Common myeloid progenitor, CD34-positive (primary cell): ENCODE measurements at regions not wholly inside any gene's neighbourhood (a gene's known extent, or its start where the extent isn't known, plus 50 kb on each side); places are given as distances from the start of the nearest gene placed in this dataset.

Experiments
- CTCF ChIA-PET: fragments of 350-600 bp; sonication (Branson Sonifier 250); formaldehyde crosslinking; loops from one replicate; lab custom pipeline; 2021; ENCODE audit warnings: antibody characterized with exemption; lab: Charles Lee
- POLR2A ChIA-PET: fragments of 350-600 bp; sonication (Branson Sonifier 250); formaldehyde crosslinking; loops from one replicate; lab custom pipeline; 2021; ENCODE audit warnings: antibody characterized with exemption; lab: Charles Lee
- DNase-seq, 3 donors: peaks; one replicate each; pipeline versions ENCODE4 v3.0.0 to v3.0.0-alpha.2; 2013
- H3K27ac ChIP-seq, 2 experiments: 1 replicate in 1 of 2; 2 replicates in 1 of 2; pipeline ENCODE4 v1.7.0; 2013; ENCODE audit warnings: inconsistent platforms in 2 of 2, low read length in 2 of 2, mild to moderate bottlenecking in 2 of 2, low read depth in 1 of 2, moderate library complexity in 1 of 2; ENCODE audit not compliant: severe bottlenecking in 2 of 2, insufficient read depth in 1 of 2, poor library complexity in 1 of 2
- H3K27me3 ChIP-seq, 5 experiments: replicated peaks in 2 of 5; 1 replicate in 3 of 5; 2 replicates in 2 of 5; pipeline versions ENCODE4 v1.6.1 to v1.7.0; 2013; ENCODE audit warnings: low read length in 4 of 5, mild to moderate bottlenecking in 2 of 5, moderate library complexity in 2 of 5, inconsistent platforms in 1 of 5; ENCODE audit not compliant: insufficient read depth in 5 of 5, control insufficient read depth in 4 of 5
- H3K36me3 ChIP-seq, 4 experiments: 1 replicate in 2 of 4; 2 replicates in 2 of 4; pipeline versions ENCODE4 v1.6.1 to v1.7.0; 2013; ENCODE audit warnings: low read length in 3 of 4, control low read depth in 1 of 4, mild to moderate bottlenecking in 1 of 4; ENCODE audit not compliant: control insufficient read depth in 4 of 4, insufficient read depth in 4 of 4
- H3K4me1 ChIP-seq, 4 experiments: 1 replicate in 3 of 4; 2 replicates in 1 of 4; pipeline versions ENCODE4 v1.6.1 to v1.7.1; 2013; ENCODE audit warnings: low read length in 3 of 4, mild to moderate bottlenecking in 3 of 4, control low read depth in 1 of 4, inconsistent platforms in 1 of 4, moderate library complexity in 1 of 4; ENCODE audit not compliant: control insufficient read depth in 4 of 4, insufficient read depth in 4 of 4; ENCODE audit errors: control extremely low read depth in 1 of 4
- H3K4me3 ChIP-seq, 7 experiments: 1 replicate in 4 of 7; 2 replicates in 3 of 7; pipeline versions ENCODE4 v1.5.1 to v1.7.0; 2013; ENCODE audit warnings: mild to moderate bottlenecking in 7 of 7, low read length in 6 of 7, moderate library complexity in 6 of 7, inconsistent platforms in 2 of 7, low read depth in 2 of 7, control low read depth in 1 of 7; ENCODE audit not compliant: insufficient read depth in 4 of 7, control insufficient read depth in 1 of 7; ENCODE audit errors: extremely low read depth in 1 of 7
- H3K9me3 ChIP-seq, 5 experiments: 1 replicate in 4 of 5; 2 replicates in 1 of 5; pipeline versions ENCODE4 v1.6.1 to v1.7.1; 2013; ENCODE audit warnings: low read length in 4 of 5, mild to moderate bottlenecking in 2 of 5, inconsistent platforms in 1 of 5, low read depth in 1 of 5, moderate library complexity in 1 of 5; ENCODE audit not compliant: control insufficient read depth in 4 of 5, insufficient read depth in 2 of 5; ENCODE audit errors: control extremely low read depth in 1 of 5
- WGBS: methylation state at CpG from one replicate; pipeline ENCODE4 v1.1.5; 2013; ENCODE audit not compliant: insufficient coverage; 5-methylcytosine and 5-hydroxymethylcytosine counted together

- CTCF ChIA-PET = no interaction called here
- Histone ChIP-seq H3K27me3 (peaks cover 0 to 11% (median 9%) of the 10 kb centered on the region in 5 experiments), H3K27ac (no peak overlapping the region), H3K9me3 (no peaks in the 10 kb centered on the region), H3K36me3 (no peaks in the 10 kb centered on the region), H3K4me1 (peaks cover 0 to 17% (median 11%) of the 10 kb centered on the region in 4 experiments), H3K4me3 (no peak overlapping the region)
- 100% methylated on average over 2 of the region's 4 CpGs for WGBS
- DNase-seq = no peak
- POLR2A ChIA-PET = no interaction called here
Measured at GRCh38 chr9:99366621-99367020, 144.5 kb downstream of the SEC61B start.

GRCh38 chr9:99368341-99369326 lies 146.6 kb downstream of the SEC61B start:
- peaks cover 0 to 17% (median 11%) of the 10 kb centered on the region in 4 experiments for H3K4me1 ChIP-seq
- ChIA-PET POLR2A (interaction anchor here (1.0 kb wide), 1 partner anchor 13 kb away, joined by 3 read pairs; no protein-coding TSS in a partner anchor), CTCF (no interaction called here)
- 9% methylated on average over 27 of the region's 31 CpGs for WGBS
- DNase-seq = peak; percentile 27 to 78 (median 66)
- peak overlapping the region; percentile 27 to 72 (median 50) for H3K4me3 ChIP-seq
- no peak overlapping the region for H3K27ac ChIP-seq
- no peaks in the 10 kb centered on the region for H3K9me3 ChIP-seq
- H3K27me3 ChIP-seq = peaks cover 0 to 8% (median 2%) of the 10 kb centered on the region in 5 experiments
- H3K36me3 ChIP-seq = no peaks in the 10 kb centered on the region

- H3K36me3 ChIP-seq = no peaks in the 10 kb centered on the region
- 96% methylated on average over 5 of the region's 9 CpGs for WGBS
- no peaks in the 10 kb centered on the region for H3K9me3 ChIP-seq
- POLR2A ChIA-PET = interaction anchor here (1.0 kb wide), 1 partner anchor 13 kb away, joined by 3 read pairs; no protein-coding TSS in a partner anchor
- peaks cover 0 to 17% (median 11%) of the 10 kb centered on the region in 4 experiments for H3K4me1 ChIP-seq
- DNase-seq = no peak
- H3K27ac ChIP-seq = no peak overlapping the region
- H3K4me3 ChIP-seq = no peak overlapping the region
- CTCF ChIA-PET = no interaction called here
- H3K27me3 ChIP-seq = peaks cover 0 to 8% (median 2%) of the 10 kb centered on the region in 5 experiments
Measured at GRCh38 chr9:99369327-99369722, 147.2 kb downstream of the SEC61B start.

GRCh38 chr9:99370376-99370775 lies 148.3 kb downstream of the SEC61B start:
- peaks cover 0 to 8% (median 2%) of the 10 kb centered on the region in 5 experiments for H3K27me3 ChIP-seq
- no peak for DNase-seq
- POLR2A ChIA-PET = no interaction called here
- no peak overlapping the region for H3K4me3 ChIP-seq
- no peaks in the 10 kb centered on the region for H3K36me3 ChIP-seq
- WGBS = 100% methylated on average over 2 of the region's 3 CpGs
- H3K9me3 ChIP-seq = no peaks in the 10 kb centered on the region
- CTCF ChIA-PET = no interaction called here
- peaks cover 0 to 17% (median 11%) of the 10 kb centered on the region in 4 experiments for H3K4me1 ChIP-seq
- no peak overlapping the region for H3K27ac ChIP-seq

- 100% methylated on average over 2 of the region's 2 CpGs for WGBS
Measured at GRCh38 chr9:99371376-99371775, 149.3 kb downstream of the SEC61B start.

GRCh38 chr9:99373912-99374311 lies 151.8 kb downstream of the SEC61B start:
- no peak for DNase-seq
- Histone ChIP-seq H3K9me3 (no peaks in the 10 kb centered on the region), H3K36me3 (no peaks in the 10 kb centered on the region), H3K4me1 (peaks cover 0 to under 1% (median under 1%) of the 10 kb centered on the region in 4 experiments), H3K27me3 (peaks cover 0 to 8% (median 0%) of the 10 kb centered on the region in 5 experiments), H3K27ac (no peak overlapping the region), H3K4me3 (no peak overlapping the region)
- 100% methylated on average over 5 of the region's 5 CpGs for WGBS
- ChIA-PET POLR2A (no interaction called here), CTCF (interaction anchor here (0.7 kb wide), 1 partner anchor 10 kb away, joined by 3 read pairs; no protein-coding TSS in a partner anchor)

More at GRCh38 chr9:99371376-99371775, 149.3 kb downstream of the SEC61B start:
- H3K36me3 ChIP-seq = no peaks in the 10 kb centered on the region
- DNase-seq = no peak
- POLR2A ChIA-PET = no interaction called here
- CTCF ChIA-PET = no interaction called here
- H3K9me3 ChIP-seq = no peaks in the 10 kb centered on the region
- no peak overlapping the region for H3K27ac ChIP-seq
- peaks cover 0 to 17% (median 11%) of the 10 kb centered on the region in 4 experiments for H3K4me1 ChIP-seq
- peaks cover 0 to 8% (median 2%) of the 10 kb centered on the region in 5 experiments for H3K27me3 ChIP-seq
- no peak overlapping the region for H3K4me3 ChIP-seq

GRCh38 chr9:99374793-99375192 lies 152.7 kb downstream of the SEC61B start:
- Histone ChIP-seq H3K27me3 (peaks cover 0 to 6% (median 0%) of the 10 kb centered on the region in 5 experiments), H3K4me1 (no peaks in the 10 kb centered on the region), H3K36me3 (no peaks in the 10 kb centered on the region), H3K27ac (no peak overlapping the region), H3K9me3 (no peaks in the 10 kb centered on the region), H3K4me3 (no peak overlapping the region)
- WGBS = 60% methylated on average over 1 of the region's 1 CpG
- POLR2A ChIA-PET = no interaction called here
- no peak for DNase-seq
- CTCF ChIA-PET = interaction anchor here (0.7 kb wide), 1 partner anchor 11 kb away, joined by 3 read pairs; no protein-coding TSS in a partner anchor
